Body of pancreas (tissue), 4 donors: ENCODE measurements at regions not wholly inside any gene's neighbourhood (a gene's known extent, or its start where the extent isn't known, plus 50 kb on each side); places are given as distances from the start of the nearest gene placed in this dataset.

Experiments
- CTCF ChIP-seq, 7 experiments: fragments of 450-650 bp in 4 of 7; fragments of 200-600 bp in 3 of 7; sonication (generic) in 3 of 7; IDR thresholded peaks; one replicate each; pipeline ENCODE4 v1.5.1; 2016 to 2019; ENCODE audit warnings: antibody characterized with exemption in 7 of 7
- POLR2A ChIP-seq, 3 donors: fragments of 450-650 bp; IDR thresholded peaks; one replicate each; pipeline ENCODE4 v1.6.1; 2016; ENCODE audit warnings: antibody characterized with exemption in 3 of 3, mild to moderate bottlenecking in 2 of 3

- TF ChIP-seq CTCF (IDR thresholded peaks at IDR 0.05): no peak
- no peak for TF ChIP-seq POLR2A (IDR thresholded peaks at IDR 0.05)
Measured at GRCh38 chr2:17289669-17290068, 228.6 kb downstream of the RAD51AP2 start.
